IMR-90 (cell line): ENCODE measurements at regions not wholly inside any gene's neighbourhood (a gene's known extent, or its start where the extent isn't known, plus 50 kb on each side); places are given as distances from the start of the nearest gene placed in this dataset.

Experiments
- ATAC-seq: fragments of 200-7000 bp; cut with Tn5 transposase; 2 replicates; pipeline ENCODE4 v1.9.1; 2020; ENCODE audit warnings: low read depth, mild to moderate bottlenecking, moderate library complexity
- BruUV-seq: library from RNA; stranded (reverse); fragments of 400-500 nt; replicated peaks from 2 replicates; lab custom pipeline; 2021; lab: Mats Ljungman, UMichigan
- CTCF ChIA-PET: fragments of 300-600 bp; formaldehyde crosslinking; extraction: SDS; loops from one replicate; lab custom pipeline; 2021; ENCODE audit warnings: antibody characterized with exemption; lab: Yijun Ruan, JAX
- POLR2A ChIA-PET: fragments of 300-600 bp; sonication (Branson Sonifier 250); formaldehyde crosslinking; loops from one replicate; lab custom pipeline; 2022; ENCODE audit warnings: antibody characterized with exemption; ENCODE audit not compliant: unreplicated experiment; lab: Charles Lee
- DNase-seq: peaks from one replicate; pipeline ENCODE4 v3.0.0; 2013
- H2AFZ ChIP-seq: replicated peaks from 2 replicates; pipeline ENCODE3; 2013; ENCODE audit warnings: low read length, mild to moderate bottlenecking; ENCODE audit not compliant: poor library complexity
- H2AK5ac ChIP-seq: 2 replicates; pipeline ENCODE4 v1.6.1; 2013; ENCODE audit warnings: low read depth, low read length, inconsistent platforms
- H2AK9ac ChIP-seq: replicated peaks from 2 replicates; pipeline ENCODE3; 2013; ENCODE audit warnings: mild to moderate bottlenecking, low read depth, low read length, moderate library complexity; ENCODE audit not compliant: poor library complexity
- H2BK120ac ChIP-seq: 2 replicates; pipeline ENCODE4 v1.6.1; 2013; ENCODE audit warnings: low read depth, low read length, inconsistent platforms
- H2BK15ac ChIP-seq: 3 replicates; pipeline ENCODE4 v1.6.1; 2013; ENCODE audit warnings: low read depth, low read length, inconsistent platforms
- H2BK20ac ChIP-seq: 2 replicates; pipeline ENCODE4 v1.6.1; 2013; ENCODE audit warnings: low read depth, mild to moderate bottlenecking, inconsistent platforms, low read length, moderate library complexity
- H2BK5ac ChIP-seq: 2 replicates; pipeline ENCODE4 v1.6.1; 2013; ENCODE audit warnings: mild to moderate bottlenecking, low read depth, low read length, inconsistent platforms; ENCODE audit not compliant: poor library complexity, severe bottlenecking
- H3K14ac ChIP-seq: replicated peaks from 2 replicates; pipeline ENCODE4 v1.6.1; 2013; ENCODE audit warnings: low read depth, low read length, inconsistent platforms
- H3K18ac ChIP-seq: 2 replicates; pipeline ENCODE4 v1.6.1; 2013; ENCODE audit warnings: low read depth, low read length, control low read depth
- H3K23ac ChIP-seq: 2 replicates; pipeline ENCODE4 v1.6.1; 2013; ENCODE audit warnings: low read depth, low read length, inconsistent platforms
- H3K27ac ChIP-seq: 2 replicates; pipeline ENCODE4 v1.5.1; 2013; ENCODE audit warnings: mild to moderate bottlenecking, control low read depth, low read length; ENCODE audit not compliant: insufficient read depth
- H3K27me3 ChIP-seq: 2 replicates; pipeline ENCODE4 v1.6.1; 2013; ENCODE audit warnings: low read length; ENCODE audit not compliant: control insufficient read depth, insufficient read depth
- H3K36me3 ChIP-seq: 2 replicates; pipeline ENCODE4 v1.6.1; 2013; ENCODE audit warnings: low read length, mixed read lengths; ENCODE audit not compliant: control insufficient read depth, insufficient read depth
- H3K4ac ChIP-seq: 2 replicates; pipeline ENCODE4 v1.6.1; 2013; ENCODE audit warnings: low read depth, low read length, inconsistent platforms
- H3K4me1 ChIP-seq: 2 replicates; pipeline ENCODE4 v1.6.1; 2013; ENCODE audit warnings: low read length, mixed read lengths; ENCODE audit not compliant: control insufficient read depth, insufficient read depth
- H3K4me2 ChIP-seq: 2 replicates; pipeline ENCODE4 v1.6.1; 2013; ENCODE audit warnings: low read depth, mild to moderate bottlenecking, control low read depth, low read length, moderate library complexity
- H3K4me3 ChIP-seq: 2 replicates; pipeline ENCODE4 v1.5.1; 2013; ENCODE audit warnings: low read depth, mild to moderate bottlenecking, control low read depth, low read length, moderate library complexity; ENCODE audit not compliant: insufficient read depth
- H3K56ac ChIP-seq: 2 replicates; pipeline ENCODE4 v1.6.1; 2013; ENCODE audit warnings: low read length, inconsistent platforms; ENCODE audit not compliant: insufficient read depth; ENCODE audit errors: extremely low read depth
- H3K79me1 ChIP-seq, 2 experiments: 2 replicates each; pipeline ENCODE4 v1.6.1; 2013; ENCODE audit warnings: low read length in 2 of 2, inconsistent platforms in 1 of 2, low read depth in 1 of 2
- H3K9ac ChIP-seq: 2 replicates; pipeline ENCODE4 v1.6.1; 2013; ENCODE audit warnings: low read depth, low read length, control low read depth
- H3K9me1 ChIP-seq: 2 replicates; pipeline ENCODE4 v1.6.1; 2013; ENCODE audit warnings: low read length, inconsistent platforms; ENCODE audit not compliant: insufficient read depth
- H3K9me3 ChIP-seq: 2 replicates; pipeline ENCODE4 v1.6.1; 2013; ENCODE audit warnings: low read length; ENCODE audit not compliant: control insufficient read depth, insufficient read depth
- H4K20me1 ChIP-seq: 2 replicates; pipeline ENCODE4 v1.6.1; 2013; ENCODE audit warnings: low read length, inconsistent platforms; ENCODE audit not compliant: insufficient read depth
- H4K5ac ChIP-seq: 2 replicates; pipeline ENCODE4 v1.6.1; 2013; ENCODE audit warnings: mild to moderate bottlenecking, low read depth, low read length, control low read depth
- H4K8ac ChIP-seq, 2 experiments: 2 replicates each; pipeline ENCODE4 v1.6.1; 2013; ENCODE audit warnings: low read depth in 2 of 2, low read length in 2 of 2, control low read depth in 1 of 2, inconsistent platforms in 1 of 2
- H4K91ac ChIP-seq: 2 replicates; pipeline ENCODE4 v1.6.1; 2013; ENCODE audit warnings: low read depth, low read length, inconsistent platforms; ENCODE audit not compliant: insufficient read depth
- FOS ChIP-seq: fragments of 150-350 bp; IDR thresholded peaks from 2 replicates; pipeline ENCODE4 v1.6.1; 2016; ENCODE audit warnings: low read depth, low read length
- MAZ ChIP-seq: IDR thresholded peaks from 2 replicates; pipeline ENCODE4 v1.6.1; 2012; ENCODE audit warnings: low read depth, mild to moderate bottlenecking, low read length, improper control_type of control experiment, moderate library complexity, borderline replicate concordance
- MXI1 ChIP-seq: IDR thresholded peaks from 2 replicates; pipeline ENCODE4 v1.6.1; 2012; ENCODE audit warnings: low read depth, mild to moderate bottlenecking, low read length, moderate library complexity, borderline replicate concordance
- RAD21 ChIP-seq: IDR thresholded peaks from 2 replicates; pipeline ENCODE4 v1.6.1; 2012; ENCODE audit warnings: low read length, improper control_type of control experiment
- RCOR1 ChIP-seq: IDR thresholded peaks from 2 replicates; pipeline ENCODE4 v1.6.1; 2012; ENCODE audit warnings: mild to moderate bottlenecking, low read length, improper control_type of control experiment; ENCODE audit not compliant: insufficient replicate concordance
- RFX5 ChIP-seq: IDR thresholded peaks from 2 replicates; pipeline ENCODE4 v1.8.0; 2012; ENCODE audit warnings: low read depth, mild to moderate bottlenecking, low read length, moderate library complexity
- SMC3 ChIP-seq: fragments of 150-350 bp; IDR thresholded peaks from 2 replicates; pipeline ENCODE4 v1.6.1; 2016; ENCODE audit warnings: low read depth, mild to moderate bottlenecking, antibody characterized with exemption, low read length, moderate library complexity
- WGBS, 2 experiments: methylation state at CpG; one replicate each; pipeline versions ENCODE4 v1.1.5 to v1.1.7; 2013; ENCODE audit warnings: missing lambda C conversion rate in 2 of 2; ENCODE audit not compliant: insufficient read length in 1 of 2; ENCODE audit errors: extremely low coverage in 2 of 2; 5-methylcytosine and 5-hydroxymethylcytosine counted together
- dilution Hi-C: fragments of 300-500 bp; cut with HindIII; formaldehyde crosslinking; loops from one replicate; pipeline ENCODE4 v1.14.3; 2018; ENCODE audit warnings: low sequenced_read_pairs; ENCODE audit not compliant: unreplicated experiment
- in situ Hi-C: fragments of 300-500 bp; cut with MboI; formaldehyde crosslinking; loops from 3 replicates; pipeline ENCODE4 v1.14.3; 2019; ENCODE audit warnings: low sequenced_read_pairs, inconsistent platforms, mixed read lengths
- intact Hi-C: fragments of 100-400 bp; cut with micrococcal nuclease; formaldehyde crosslinking; loops from 2 replicates; pipeline ENCODE4 v1.10.0; 2022
- TF ChIP-seq, protein P1 (sequence below): fragments of 150-350 bp; IDR thresholded peaks from 2 replicates; pipeline ENCODE4 v1.6.1; 2016; ENCODE audit warnings: low read depth, mild to moderate bottlenecking, low read length, moderate library complexity, borderline replicate concordance
- TF ChIP-seq, protein P2 (sequence below): fragments of 150-350 bp; IDR thresholded peaks from 2 replicates; pipeline ENCODE4 v1.6.1; 2017; ENCODE audit warnings: mild to moderate bottlenecking, antibody characterized with exemption, low read length, low read depth
- TF ChIP-seq, protein P3 (sequence below): conservative IDR thresholded peaks from 2 replicates; pipeline ENCODE4 v1.5.1; 2012; ENCODE audit warnings: mild to moderate bottlenecking, low read depth, low read length, improper control_type of control experiment

DNA sequence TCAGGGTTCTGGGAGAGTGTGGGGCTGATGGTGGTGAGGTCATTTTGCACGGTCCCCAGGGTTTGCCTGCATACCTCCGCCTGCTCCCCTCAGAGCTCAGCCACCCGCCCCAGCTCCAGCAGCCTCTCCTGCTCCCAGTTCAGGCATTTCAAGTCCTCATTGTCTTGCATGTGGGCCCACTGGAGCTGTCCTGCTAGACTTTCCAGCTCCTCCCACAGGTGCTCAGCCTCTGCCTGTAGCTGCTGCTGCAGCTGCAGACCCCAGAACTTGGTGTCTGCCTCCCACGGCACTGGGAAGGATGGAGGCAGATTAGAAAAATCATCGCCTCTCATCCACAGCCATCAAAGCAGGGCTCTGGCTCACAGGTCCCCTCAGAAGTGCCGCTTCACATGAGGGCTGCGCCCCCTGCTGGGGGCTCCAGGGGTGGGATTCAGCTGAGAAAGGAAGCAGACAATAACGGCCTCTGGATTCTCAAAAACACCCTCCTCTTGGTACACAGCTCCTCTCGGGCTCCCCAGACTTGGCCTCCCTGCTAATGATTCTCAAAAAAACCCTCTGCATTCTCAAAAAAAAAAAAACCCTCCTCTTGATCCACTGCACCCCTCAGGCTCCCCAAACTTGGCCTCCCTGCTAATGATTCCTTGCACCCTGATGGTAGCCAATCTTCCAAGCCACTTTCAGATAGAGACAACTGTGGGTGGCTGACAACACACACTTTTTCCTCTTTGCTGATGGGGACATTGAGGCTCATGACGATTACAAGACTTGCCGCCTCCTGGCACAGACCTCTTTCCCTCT lies 89.3 kb upstream of the C2CD4B start:
- H3K14ac ChIP-seq = no peak overlapping the region
- H3K4ac ChIP-seq = no peak overlapping the region
- DNase-seq (peak; percentile 43), ATAC-seq (peak; percentile 81)
- no peak overlapping the region for H4K91ac ChIP-seq
- BruUV-seq = no TSS peak
- H2BK20ac ChIP-seq = no peak overlapping the region
- no peak overlapping the region for H3K4me3 ChIP-seq
- no peaks in the 10 kb centered on the region for H4K20me1 ChIP-seq
- dilution Hi-C loops (no loop called here), intact Hi-C loops (loop anchor here (10.0 kb wide), 1 partner anchor 190 kb away; the partner anchor contains the start of genes C2CD4A and VPS13C), in situ Hi-C loops (no loop called here)
- no peak overlapping the region for H2BK5ac ChIP-seq
- no peaks in the 10 kb centered on the region for H3K36me3 ChIP-seq
- no peaks in the 10 kb centered on the region for H3K9me3 ChIP-seq
- H3K4me2 ChIP-seq = no peak overlapping the region
- H3K9ac ChIP-seq = no peak overlapping the region
- no peaks in the 10 kb centered on the region for H3K79me1 ChIP-seq
- no peak overlapping the region for H3K27ac ChIP-seq
- no peak overlapping the region for H2BK15ac ChIP-seq
- no peak overlapping the region for H2AFZ ChIP-seq
- no peak overlapping the region for H4K8ac ChIP-seq
- no peak overlapping the region for H3K23ac ChIP-seq
- H3K56ac ChIP-seq = no peak overlapping the region
- H2AK9ac ChIP-seq = no peak overlapping the region
- no peak overlapping the region for H2BK120ac ChIP-seq
- H3K18ac ChIP-seq = no peak overlapping the region
- no peaks in the 10 kb centered on the region for H3K4me1 ChIP-seq
- POLR2A ChIA-PET = no interaction called here
- H4K5ac ChIP-seq = no peak overlapping the region
- WGBS, 2 experiments = no CpG with 5 or more reads among the region's 11 CpGs
- peaks cover 22% of the 10 kb centered on the region for H3K27me3 ChIP-seq
- TF ChIP-seq RCOR1 (no peak), RFX5 (no peak), FOS (no peak), MAZ (no peak), RAD21 (peak; percentile 56), MXI1 (no peak), SMC3 (peak; percentile 47)
- TF ChIP-seq, protein P1, sequence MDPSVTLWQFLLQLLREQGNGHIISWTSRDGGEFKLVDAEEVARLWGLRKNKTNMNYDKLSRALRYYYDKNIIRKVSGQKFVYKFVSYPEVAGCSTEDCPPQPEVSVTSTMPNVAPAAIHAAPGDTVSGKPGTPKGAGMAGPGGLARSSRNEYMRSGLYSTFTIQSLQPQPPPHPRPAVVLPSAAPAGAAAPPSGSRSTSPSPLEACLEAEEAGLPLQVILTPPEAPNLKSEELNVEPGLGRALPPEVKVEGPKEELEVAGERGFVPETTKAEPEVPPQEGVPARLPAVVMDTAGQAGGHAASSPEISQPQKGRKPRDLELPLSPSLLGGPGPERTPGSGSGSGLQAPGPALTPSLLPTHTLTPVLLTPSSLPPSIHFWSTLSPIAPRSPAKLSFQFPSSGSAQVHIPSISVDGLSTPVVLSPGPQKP = no peak
- TF ChIP-seq, protein P2, sequence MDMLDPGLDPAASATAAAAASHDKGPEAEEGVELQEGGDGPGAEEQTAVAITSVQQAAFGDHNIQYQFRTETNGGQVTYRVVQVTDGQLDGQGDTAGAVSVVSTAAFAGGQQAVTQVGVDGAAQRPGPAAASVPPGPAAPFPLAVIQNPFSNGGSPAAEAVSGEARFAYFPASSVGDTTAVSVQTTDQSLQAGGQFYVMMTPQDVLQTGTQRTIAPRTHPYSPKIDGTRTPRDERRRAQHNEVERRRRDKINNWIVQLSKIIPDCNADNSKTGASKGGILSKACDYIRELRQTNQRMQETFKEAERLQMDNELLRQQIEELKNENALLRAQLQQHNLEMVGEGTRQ = no peak
- TF ChIP-seq, protein P3, sequence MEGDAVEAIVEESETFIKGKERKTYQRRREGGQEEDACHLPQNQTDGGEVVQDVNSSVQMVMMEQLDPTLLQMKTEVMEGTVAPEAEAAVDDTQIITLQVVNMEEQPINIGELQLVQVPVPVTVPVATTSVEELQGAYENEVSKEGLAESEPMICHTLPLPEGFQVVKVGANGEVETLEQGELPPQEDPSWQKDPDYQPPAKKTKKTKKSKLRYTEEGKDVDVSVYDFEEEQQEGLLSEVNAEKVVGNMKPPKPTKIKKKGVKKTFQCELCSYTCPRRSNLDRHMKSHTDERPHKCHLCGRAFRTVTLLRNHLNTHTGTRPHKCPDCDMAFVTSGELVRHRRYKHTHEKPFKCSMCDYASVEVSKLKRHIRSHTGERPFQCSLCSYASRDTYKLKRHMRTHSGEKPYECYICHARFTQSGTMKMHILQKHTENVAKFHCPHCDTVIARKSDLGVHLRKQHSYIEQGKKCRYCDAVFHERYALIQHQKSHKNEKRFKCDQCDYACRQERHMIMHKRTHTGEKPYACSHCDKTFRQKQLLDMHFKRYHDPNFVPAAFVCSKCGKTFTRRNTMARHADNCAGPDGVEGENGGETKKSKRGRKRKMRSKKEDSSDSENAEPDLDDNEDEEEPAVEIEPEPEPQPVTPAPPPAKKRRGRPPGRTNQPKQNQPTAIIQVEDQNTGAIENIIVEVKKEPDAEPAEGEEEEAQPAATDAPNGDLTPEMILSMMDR = peak; percentile 62
- H3K9me1 ChIP-seq = no peaks in the 10 kb centered on the region
- CTCF ChIA-PET = interaction anchor here (0.6 to 1.9 kb wide), 4 partner anchors 10 to 26 kb away, joined by 3 to 5 read pairs (median 4); no protein-coding TSS in a partner anchor
- H2AK5ac ChIP-seq = no peak overlapping the region
